Transverse colon (tissue), 4 donors: ENCODE measurements at regions not wholly inside any gene's neighbourhood (a gene's known extent, or its start where the extent isn't known, plus 50 kb on each side); places are given as distances from the start of the nearest gene placed in this dataset.
"Not testable (repeated sequence)": the region's sequence is repeated elsewhere in the genome, so short reads cannot be mapped to it uniquely, and the experiment has no call there.

Experiments used
- EP300 ChIP-seq: sonication (generic); formaldehyde crosslinking; IDR thresholded peaks from one replicate; pipeline ENCODE4 v1.6.1; 2017; ENCODE audit warnings: antibody characterized with exemption, low read depth
- POLR2A ChIP-seq: fragments of 450-650 bp; IDR thresholded peaks from one replicate; pipeline ENCODE4 v1.6.1; 2016; ENCODE audit warnings: antibody characterized with exemption, mild to moderate bottlenecking, moderate library complexity
- POLR2AphosphoS5 ChIP-seq, 3 donors: sonication (generic); formaldehyde crosslinking; IDR thresholded peaks; one replicate each; pipeline ENCODE4 v1.6.1; 2016; ENCODE audit warnings: antibody characterized with exemption in 3 of 3
- TF ChIP-seq, protein P1 (sequence below), 5 experiments: fragments of 200-600 bp in 3 of 5; fragments of 450-650 bp in 2 of 5; sonication (generic) in 3 of 5; IDR thresholded peaks; 1 replicate in 2 of 5; 2 replicates in 3 of 5; pipeline ENCODE4 v1.5.1; 2016 to 2017; ENCODE audit warnings: antibody characterized with exemption in 5 of 5, inconsistent platforms in 3 of 5, mild to moderate bottlenecking in 2 of 5, moderate library complexity in 1 of 5

DNA sequence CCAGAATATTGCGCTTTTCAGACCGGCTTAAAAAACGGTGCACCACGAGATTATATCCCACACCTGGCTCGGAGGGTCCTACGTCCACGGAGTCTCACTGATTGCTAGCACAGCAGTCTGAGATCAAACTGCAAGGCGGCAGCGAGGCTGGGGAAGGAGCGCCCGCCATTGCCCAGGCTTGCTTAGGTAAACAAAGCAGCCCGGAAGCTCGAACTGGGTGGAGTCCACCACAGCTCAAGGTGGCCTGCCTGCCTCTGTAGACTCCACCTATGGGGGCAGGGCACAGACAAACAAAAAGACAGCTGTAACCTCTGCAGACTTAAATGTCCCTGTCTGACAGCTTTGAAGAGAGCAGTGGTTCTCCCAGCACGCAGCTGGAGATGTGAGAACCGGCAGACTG, 344.7 kb downstream of the RAP2B start:
- TF ChIP-seq, protein P1, sequence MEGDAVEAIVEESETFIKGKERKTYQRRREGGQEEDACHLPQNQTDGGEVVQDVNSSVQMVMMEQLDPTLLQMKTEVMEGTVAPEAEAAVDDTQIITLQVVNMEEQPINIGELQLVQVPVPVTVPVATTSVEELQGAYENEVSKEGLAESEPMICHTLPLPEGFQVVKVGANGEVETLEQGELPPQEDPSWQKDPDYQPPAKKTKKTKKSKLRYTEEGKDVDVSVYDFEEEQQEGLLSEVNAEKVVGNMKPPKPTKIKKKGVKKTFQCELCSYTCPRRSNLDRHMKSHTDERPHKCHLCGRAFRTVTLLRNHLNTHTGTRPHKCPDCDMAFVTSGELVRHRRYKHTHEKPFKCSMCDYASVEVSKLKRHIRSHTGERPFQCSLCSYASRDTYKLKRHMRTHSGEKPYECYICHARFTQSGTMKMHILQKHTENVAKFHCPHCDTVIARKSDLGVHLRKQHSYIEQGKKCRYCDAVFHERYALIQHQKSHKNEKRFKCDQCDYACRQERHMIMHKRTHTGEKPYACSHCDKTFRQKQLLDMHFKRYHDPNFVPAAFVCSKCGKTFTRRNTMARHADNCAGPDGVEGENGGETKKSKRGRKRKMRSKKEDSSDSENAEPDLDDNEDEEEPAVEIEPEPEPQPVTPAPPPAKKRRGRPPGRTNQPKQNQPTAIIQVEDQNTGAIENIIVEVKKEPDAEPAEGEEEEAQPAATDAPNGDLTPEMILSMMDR (IDR thresholded peaks at IDR 0.05) = not testable (repeated sequence)
- not testable (repeated sequence) for TF ChIP-seq POLR2AphosphoS5 (IDR thresholded peaks at IDR 0.05); EP300; POLR2A
